ENCODE measurements at regions not wholly inside any gene's neighbourhood (a gene's known extent, or its start where the extent isn't known, plus 50 kb on each side); places are given as distances from the start of the nearest gene placed in this dataset.

DNA sequence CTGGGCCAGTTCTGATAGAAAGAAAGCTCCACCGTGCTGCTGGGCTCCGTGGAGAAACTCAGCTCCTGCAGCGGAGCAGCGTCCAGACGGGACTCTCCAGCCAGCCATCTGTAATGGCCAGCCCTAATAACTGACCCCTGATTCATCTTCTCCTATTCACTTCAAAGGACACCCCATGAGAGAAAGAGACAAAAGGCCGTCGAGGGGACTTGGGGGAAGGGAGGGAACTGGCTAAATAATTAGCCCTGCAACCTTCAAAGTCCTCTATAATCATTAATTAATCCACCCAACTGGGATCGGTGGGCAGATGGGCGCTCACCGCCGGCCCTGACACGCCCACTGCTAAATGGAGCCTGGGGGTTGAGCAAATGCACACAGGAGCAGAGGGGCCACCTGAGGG, 512.4 kb downstream of the CD83 start:
- no peak for TF ChIP-seq CTCF (IDR thresholded peaks at IDR 0.05; ENCODE audit: control insufficient read depth, insufficient read depth, low read depth, low read length, missing control alignments)
- DNase-seq (ENCODE audit: low read depth): no peak
- no peak overlapping the region for H3K4me3 ChIP-seq (ENCODE audit: control insufficient read depth, low read depth, low read length)

GRCh38 chr6:14633479-14633878, 515.9 kb downstream of the CD83 start:
- TF ChIP-seq CTCF (IDR thresholded peaks at IDR 0.05; ENCODE audit: control insufficient read depth, insufficient read depth, low read depth, low read length, missing control alignments): no peak
- no peak for DNase-seq (ENCODE audit: low read depth)
- H3K4me3 ChIP-seq (ENCODE audit: control insufficient read depth, low read depth, low read length): no peak overlapping the region

DNA sequence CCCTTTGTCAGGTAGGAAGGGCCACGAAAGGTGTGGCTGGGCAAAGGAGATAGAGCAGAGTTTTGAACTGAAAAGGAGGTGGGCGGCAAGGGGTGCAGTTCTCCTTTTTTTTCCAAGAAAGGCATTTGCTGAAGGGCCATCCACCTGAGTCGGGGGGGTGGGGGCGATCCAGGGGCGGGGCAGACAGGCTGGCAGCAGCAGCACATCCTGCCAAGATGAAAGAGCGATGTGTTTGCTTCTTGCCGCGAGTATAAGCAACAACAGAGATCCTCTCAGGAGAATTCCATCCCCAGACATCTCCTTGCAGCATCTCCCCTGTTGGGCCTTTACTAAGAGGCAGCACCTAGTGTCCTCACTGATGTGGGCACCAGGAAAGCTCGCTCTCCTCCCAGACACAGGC, 516.5 kb downstream of the CD83 start:
- DNase-seq (ENCODE audit: low read depth): no peak
- H3K4me3 ChIP-seq (ENCODE audit: control insufficient read depth, low read depth, low read length): no peak overlapping the region
- no peak for TF ChIP-seq CTCF (IDR thresholded peaks at IDR 0.05; ENCODE audit: control insufficient read depth, insufficient read depth, low read depth, low read length, missing control alignments)

GRCh38 chr6:14635195-14635594, 517.6 kb downstream of the CD83 start:
- no peak for DNase-seq (ENCODE audit: low read depth)
- H3K4me3 ChIP-seq (ENCODE audit: control insufficient read depth, low read depth, low read length): no peak overlapping the region
- TF ChIP-seq CTCF (IDR thresholded peaks at IDR 0.05; ENCODE audit: control insufficient read depth, insufficient read depth, low read depth, low read length, missing control alignments): no peak

GRCh38 chr6:14635934-14636591, 518.5 kb downstream of the CD83 start:
- TF ChIP-seq CTCF (IDR thresholded peaks at IDR 0.05; ENCODE audit: control insufficient read depth, insufficient read depth, low read depth, low read length, missing control alignments): no peak
- H3K4me3 ChIP-seq (ENCODE audit: control insufficient read depth, low read depth, low read length): no peak overlapping the region
- DNase-seq (ENCODE audit: low read depth): no peak

- no peak overlapping the region for H3K4me3 ChIP-seq (ENCODE audit: control insufficient read depth, low read depth, low read length)
- no peak for DNase-seq (ENCODE audit: low read depth)
- no peak for TF ChIP-seq CTCF (IDR thresholded peaks at IDR 0.05; ENCODE audit: control insufficient read depth, insufficient read depth, low read depth, low read length, missing control alignments)
Observed at GRCh38 chr6:14638435-14638905, 520.9 kb downstream of the CD83 start.
